ENCODE measurements at regions not wholly inside any gene's neighbourhood (a gene's known extent, or its start where the extent isn't known, plus 50 kb on each side); places are given as distances from the start of the nearest gene placed in this dataset.
A peak's percentile ranks its signal among the peaks of the same experiment; 100 is the strongest.

GRCh38 chr3:83948771-83949170 lies 1010.0 kb upstream of the CADM2 start:
- Mint-ChIP-seq H3K4me1 (ENCODE audit: insufficient read depth, unreplicated experiment) (peaks cover 25% of the 10 kb centered on the region), H3K27ac (ENCODE audit: low read depth, unreplicated experiment) (peak overlapping the region; percentile 19), H3K9me3 (ENCODE audit: unreplicated experiment) (no peaks in the 10 kb centered on the region), H3K27me3 (ENCODE audit: insufficient read depth, unreplicated experiment) (no peaks in the 10 kb centered on the region), H3K4me3 (ENCODE audit: unreplicated experiment) (no peak overlapping the region), H3K36me3 (ENCODE audit: insufficient read depth, unreplicated experiment) (peaks cover 4% of the 10 kb centered on the region)
- intact Hi-C loops (cut with micrococcal nuclease) = no loop called here
- no TSS peak for BruUV-seq (replicated peaks)
- TF ChIP-seq CTCF (IDR thresholded peaks at IDR 0.05; ENCODE audit: unreplicated experiment) = no peak
- CTCF ChIA-PET = interaction anchor here (0.8 kb wide), 1 partner anchor 1943 kb away, joined by 3 read pairs; no protein-coding TSS in a partner anchor
- DNase-seq (ENCODE audit: unreplicated experiment) = peak; percentile 27
- POLR2A ChIA-PET = no interaction called here

GRCh38 chr3:83953417-83954089 lies 1005.2 kb upstream of the CADM2 start:
- Mint-ChIP-seq H3K27me3 (ENCODE audit: insufficient read depth, unreplicated experiment) (no peaks in the 10 kb centered on the region), H3K4me1 (ENCODE audit: insufficient read depth, unreplicated experiment) (peaks cover 13% of the 10 kb centered on the region), H3K9me3 (ENCODE audit: unreplicated experiment) (no peaks in the 10 kb centered on the region), H3K27ac (ENCODE audit: low read depth, unreplicated experiment) (peak overlapping the region; percentile 5), H3K36me3 (ENCODE audit: insufficient read depth, unreplicated experiment) (no peaks in the 10 kb centered on the region), H3K4me3 (ENCODE audit: unreplicated experiment) (no peak overlapping the region)
- peak; percentile 34 for DNase-seq (ENCODE audit: unreplicated experiment)
- ChIA-PET CTCF (interaction anchor here (0.6 to 1.0 kb wide), 2 partner anchors 19 to 477 kb away, joined by 3 to 4 read pairs; no protein-coding TSS in a partner anchor), POLR2A (interaction anchor here (0.7 kb wide), 1 partner anchor 18 kb away, joined by 3 read pairs; no protein-coding TSS in a partner anchor)
- BruUV-seq (replicated peaks) = no TSS peak
- no peak for TF ChIP-seq CTCF (IDR thresholded peaks at IDR 0.05; ENCODE audit: unreplicated experiment)
- intact Hi-C loops (cut with micrococcal nuclease) = no loop called here

GRCh38 chr3:83956431-83956830 lies 1002.4 kb upstream of the CADM2 start:
- no peaks in the 10 kb centered on the region for H3K9me3 Mint-ChIP-seq (ENCODE audit: unreplicated experiment)
- POLR2A ChIA-PET = interaction anchor here (0.5 kb wide), 1 partner anchor 979 kb away, joined by 3 read pairs; no protein-coding TSS in a partner anchor
- intact Hi-C loops (cut with micrococcal nuclease) = no loop called here
- BruUV-seq (replicated peaks) = no TSS peak
- H3K36me3 Mint-ChIP-seq (ENCODE audit: insufficient read depth, unreplicated experiment) = no peaks in the 10 kb centered on the region
- H3K27ac Mint-ChIP-seq (ENCODE audit: low read depth, unreplicated experiment) = no peak overlapping the region
- peaks cover 13% of the 10 kb centered on the region for H3K4me1 Mint-ChIP-seq (ENCODE audit: insufficient read depth, unreplicated experiment)
- CTCF ChIA-PET = interaction anchor here (1.0 kb wide), 1 partner anchor 9 kb away, joined by 4 read pairs; no protein-coding TSS in a partner anchor
- no peaks in the 10 kb centered on the region for H3K27me3 Mint-ChIP-seq (ENCODE audit: insufficient read depth, unreplicated experiment)
- TF ChIP-seq CTCF (IDR thresholded peaks at IDR 0.05; ENCODE audit: unreplicated experiment) = no peak
- DNase-seq (ENCODE audit: unreplicated experiment) = no peak
- no peak overlapping the region for H3K4me3 Mint-ChIP-seq (ENCODE audit: unreplicated experiment)

- no peak for DNase-seq (ENCODE audit: unreplicated experiment)
- no peaks in the 10 kb centered on the region for H3K27me3 Mint-ChIP-seq (ENCODE audit: insufficient read depth, unreplicated experiment)
- BruUV-seq (replicated peaks) = no TSS peak
- H3K4me1 Mint-ChIP-seq (ENCODE audit: insufficient read depth, unreplicated experiment) = no peaks in the 10 kb centered on the region
- H3K9me3 Mint-ChIP-seq (ENCODE audit: unreplicated experiment) = no peaks in the 10 kb centered on the region
- H3K27ac Mint-ChIP-seq (ENCODE audit: low read depth, unreplicated experiment) = peak overlapping the region; percentile 65
- H3K36me3 Mint-ChIP-seq (ENCODE audit: insufficient read depth, unreplicated experiment) = no peaks in the 10 kb centered on the region
- H3K4me3 Mint-ChIP-seq (ENCODE audit: unreplicated experiment) = no peak overlapping the region
- intact Hi-C loops (cut with micrococcal nuclease) = no loop called here
- no peak for TF ChIP-seq CTCF (IDR thresholded peaks at IDR 0.05; ENCODE audit: unreplicated experiment)
- ChIA-PET CTCF (interaction anchor here (0.6 to 1.0 kb wide), 3 partner anchors 22 to 649 kb away, joined by 3 read pairs; no protein-coding TSS in a partner anchor), POLR2A (no interaction called here)
These were observed 990.4 kb upstream of the CADM2 start for GRCh38 chr3:83968356-83968755.

Measured in MCF 10A (cell line).